HG02571 (cell line): ENCODE measurements at regions not wholly inside any gene's neighbourhood (a gene's known extent, or its start where the extent isn't known, plus 50 kb on each side); places are given as distances from the start of the nearest gene placed in this dataset.
"Not testable (repeated sequence)": the region's sequence is repeated elsewhere in the genome, so short reads cannot be mapped to it uniquely, and the experiment has no call there.

ENCODE experiments used
- ATAC-seq: cut with Tn5 transposase; IDR thresholded peaks from one replicate; pipeline ENCODE4 v1.9.1; 2021; ENCODE audit warnings: mild to moderate bottlenecking, moderate library complexity; ENCODE audit not compliant: unreplicated experiment

DNA sequence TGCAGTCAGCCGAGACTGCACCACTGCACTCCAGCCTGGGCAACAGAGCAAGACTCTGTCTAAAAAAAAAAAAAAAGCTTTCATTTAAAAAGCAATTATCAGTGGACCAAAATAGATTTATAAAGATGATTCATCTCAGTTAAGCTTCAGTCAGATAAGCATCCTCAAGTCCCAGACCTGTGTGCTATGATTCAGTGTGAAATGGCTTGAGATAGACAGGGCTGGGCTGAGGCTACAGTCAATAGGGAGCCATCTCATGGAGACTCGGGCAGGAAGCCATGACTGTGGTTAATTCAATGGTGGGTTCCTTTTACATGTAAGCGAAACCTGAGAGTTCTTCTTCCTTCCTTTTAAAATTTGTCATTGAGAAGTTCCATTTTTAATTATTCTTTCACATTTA, 276.0 kb downstream of the TFAP2A start:
- ATAC-seq: no peak

DNA sequence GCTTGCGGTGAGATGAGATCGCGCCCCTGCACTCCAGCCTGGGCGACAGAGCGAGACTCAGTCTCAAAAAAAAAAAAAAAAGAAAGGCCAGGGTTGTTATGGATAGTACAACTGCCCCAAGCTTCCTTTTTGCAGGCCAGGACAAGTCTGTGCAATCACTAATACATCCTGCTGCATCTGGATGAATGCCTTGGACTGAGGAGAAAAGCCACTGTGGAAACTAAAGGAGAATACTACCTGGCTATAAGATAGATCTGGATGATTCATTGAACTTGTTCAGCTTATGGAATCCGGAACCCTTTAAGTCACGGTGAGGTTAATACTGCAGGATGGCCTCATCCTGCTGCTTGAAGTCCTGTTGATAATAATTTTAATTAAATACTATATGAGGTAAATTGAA, 278.2 kb downstream of the TFAP2A start:
- no peak for ATAC-seq

DNA sequence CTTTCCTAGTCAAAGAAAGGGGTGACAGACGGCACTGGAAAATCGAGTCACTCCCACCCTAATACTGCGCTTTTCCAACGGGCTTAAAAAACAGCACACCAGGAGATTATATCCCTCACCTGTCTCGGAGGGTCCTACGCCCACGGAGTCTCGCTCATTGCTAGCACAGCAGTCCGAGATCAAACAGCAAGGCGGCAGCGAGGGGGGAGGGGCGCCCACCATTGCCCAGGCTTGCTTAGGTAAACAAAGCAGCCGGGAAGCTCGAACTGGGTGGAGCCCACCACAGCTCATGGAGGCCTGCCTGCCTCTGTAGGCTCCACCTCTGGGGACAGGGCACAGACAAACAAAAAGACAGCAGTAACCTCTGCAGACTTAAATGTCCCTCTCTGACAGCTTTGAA, 280.7 kb downstream of the TFAP2A start:
- not testable (repeated sequence) for ATAC-seq

DNA sequence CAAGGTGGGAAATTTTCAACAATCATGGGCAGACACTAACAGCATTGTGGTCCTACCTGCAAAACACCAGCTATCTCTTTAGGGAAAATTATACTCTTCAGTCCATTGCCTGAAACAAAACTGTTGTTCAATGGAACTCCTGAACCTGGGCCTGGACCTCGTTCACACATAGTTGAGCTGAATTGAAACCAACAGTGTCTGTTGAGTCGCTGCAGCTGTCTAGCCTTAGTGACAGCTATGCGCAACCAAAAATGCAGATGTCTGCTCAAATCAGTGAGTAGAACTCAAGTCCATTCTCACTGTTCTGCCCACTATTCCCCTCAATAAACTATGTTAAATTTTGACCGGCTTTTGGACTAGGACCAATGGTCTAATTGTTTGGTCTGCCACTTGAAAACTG, 286.2 kb downstream of the TFAP2A start:
- ATAC-seq: no peak

DNA sequence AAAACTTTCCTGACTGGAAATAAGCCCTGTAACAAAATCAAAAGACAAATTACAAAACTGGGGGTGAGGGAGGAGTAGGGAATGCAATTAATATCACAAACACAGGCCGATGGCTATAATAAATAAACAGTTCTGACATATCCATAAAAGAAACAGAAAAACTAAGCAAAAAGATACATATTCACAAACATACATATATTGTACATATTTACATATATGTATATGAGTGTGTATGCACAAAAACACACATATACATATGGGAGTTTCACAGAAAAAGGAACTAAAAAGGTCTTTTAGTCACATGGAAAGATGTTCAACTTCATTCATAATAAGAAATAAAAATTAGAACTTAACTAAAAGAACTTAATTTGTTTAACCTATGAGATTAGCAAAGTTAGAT, 292.7 kb downstream of the TFAP2A start:
- no peak for ATAC-seq

DNA sequence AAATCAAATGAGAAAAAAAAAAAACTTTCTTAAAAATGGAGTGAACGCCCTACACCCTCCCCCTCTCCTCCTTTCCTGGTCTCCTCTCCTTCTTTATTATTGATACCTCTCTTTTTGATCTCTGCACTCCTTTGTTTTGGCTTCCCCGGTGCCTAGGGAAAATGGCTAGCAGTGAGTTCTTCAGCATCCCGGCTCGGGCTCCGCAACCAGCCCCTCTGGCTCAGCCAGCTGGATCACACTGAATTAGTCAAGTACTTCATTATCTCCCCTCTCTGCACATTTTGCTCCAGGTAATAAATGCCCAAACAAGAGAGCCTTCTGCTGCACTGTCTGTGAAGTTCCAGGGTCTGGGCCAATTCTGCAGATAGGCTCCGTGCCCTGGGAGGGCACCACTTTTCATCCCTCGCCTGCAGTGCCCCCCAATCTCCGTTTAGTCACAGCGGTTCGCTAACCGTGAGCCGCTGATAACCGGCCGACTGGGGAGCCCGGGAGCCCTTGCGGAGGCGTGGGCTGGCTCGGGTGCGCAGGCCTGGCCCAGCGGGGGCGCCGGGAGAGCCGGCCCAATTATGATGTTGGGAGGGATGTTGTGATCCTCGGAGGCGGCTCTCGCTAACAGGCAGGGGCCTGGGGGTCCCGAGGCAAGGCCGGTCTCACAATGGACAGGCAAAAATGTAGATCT, 301.9 kb downstream of the TFAP2A start:
- no peak for ATAC-seq

DNA sequence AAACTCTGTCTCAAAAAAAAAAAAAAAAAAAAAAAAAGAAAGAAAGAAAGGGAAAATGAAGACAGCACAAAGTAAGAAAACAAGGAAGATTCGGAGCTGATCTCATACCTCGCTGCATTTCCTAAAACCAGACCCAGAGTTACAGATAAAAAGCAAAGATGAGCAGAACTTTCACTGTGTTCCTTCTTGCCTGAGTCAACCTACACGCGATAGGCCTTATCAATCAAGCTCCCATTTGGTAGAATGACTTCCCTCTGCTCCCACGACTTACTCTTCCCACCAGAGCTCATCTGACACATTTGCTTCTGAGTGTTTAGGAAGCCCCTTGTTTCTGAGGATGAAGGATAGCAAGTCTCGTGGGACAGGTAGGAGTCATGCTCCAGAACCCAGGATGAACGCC, 302.9 kb downstream of the TFAP2A start:
- no peak for ATAC-seq

DNA sequence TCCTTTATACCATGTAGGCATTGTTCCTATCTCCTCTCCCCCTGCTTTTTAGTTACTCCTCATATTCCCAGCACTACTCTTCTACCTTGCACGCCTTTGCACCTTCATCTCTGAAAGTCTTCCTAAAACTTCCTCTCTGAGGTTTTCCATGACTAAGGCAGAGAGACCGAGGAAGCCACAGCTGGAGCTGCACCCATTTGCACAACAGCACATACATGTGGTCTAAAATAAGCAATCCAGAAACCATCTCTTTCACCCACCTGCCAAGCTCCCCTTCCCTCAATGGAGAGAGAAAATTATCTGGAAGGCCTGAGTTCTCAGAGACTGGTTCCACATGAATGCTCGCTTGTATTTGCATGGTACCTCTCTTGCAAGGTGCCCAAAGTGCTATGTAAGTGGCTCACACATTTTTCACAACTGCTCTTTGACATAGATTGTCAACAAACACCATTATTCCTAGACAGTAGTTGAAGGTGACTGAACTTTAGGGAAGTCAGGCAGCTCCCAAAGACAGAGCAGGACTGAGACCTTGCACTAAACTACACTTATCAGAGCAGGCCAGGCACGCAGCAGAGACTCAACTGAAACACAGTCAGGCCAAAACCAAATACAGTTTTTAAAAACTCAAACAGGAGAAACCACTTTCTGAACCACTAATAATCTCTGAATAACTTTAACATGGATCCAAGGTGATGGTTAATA, 313.2 kb downstream of the TFAP2A start:
- ATAC-seq: no peak

DNA sequence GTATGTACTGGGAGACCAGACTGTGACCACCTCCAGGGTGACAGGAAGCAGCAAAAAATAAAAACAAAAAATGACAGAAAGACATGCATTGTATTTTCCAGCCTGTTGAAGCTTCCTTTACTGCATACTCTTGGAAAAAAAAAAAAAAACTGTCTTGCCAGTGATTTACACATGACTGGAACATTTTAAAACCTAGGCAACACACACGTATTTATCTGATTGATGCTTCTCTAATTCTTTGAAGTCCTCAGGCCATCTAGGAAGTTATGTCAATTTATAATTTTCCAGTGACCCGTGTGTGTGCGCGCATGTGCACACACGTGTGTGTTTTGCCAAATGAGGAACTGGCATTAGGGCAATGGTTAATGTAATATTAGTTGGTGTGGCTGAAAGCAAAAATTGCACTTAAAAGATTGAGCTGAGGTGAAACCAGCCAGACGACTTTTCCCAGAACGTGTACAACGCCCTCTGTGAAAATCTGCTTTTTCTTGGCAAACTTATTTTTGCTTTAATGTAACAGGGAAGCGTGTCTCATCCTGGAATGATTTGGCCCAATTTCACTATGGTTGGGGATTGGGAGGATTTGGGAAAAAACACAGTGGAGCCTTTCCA, 315.2 kb downstream of the TFAP2A start:
- ATAC-seq: no peak

DNA sequence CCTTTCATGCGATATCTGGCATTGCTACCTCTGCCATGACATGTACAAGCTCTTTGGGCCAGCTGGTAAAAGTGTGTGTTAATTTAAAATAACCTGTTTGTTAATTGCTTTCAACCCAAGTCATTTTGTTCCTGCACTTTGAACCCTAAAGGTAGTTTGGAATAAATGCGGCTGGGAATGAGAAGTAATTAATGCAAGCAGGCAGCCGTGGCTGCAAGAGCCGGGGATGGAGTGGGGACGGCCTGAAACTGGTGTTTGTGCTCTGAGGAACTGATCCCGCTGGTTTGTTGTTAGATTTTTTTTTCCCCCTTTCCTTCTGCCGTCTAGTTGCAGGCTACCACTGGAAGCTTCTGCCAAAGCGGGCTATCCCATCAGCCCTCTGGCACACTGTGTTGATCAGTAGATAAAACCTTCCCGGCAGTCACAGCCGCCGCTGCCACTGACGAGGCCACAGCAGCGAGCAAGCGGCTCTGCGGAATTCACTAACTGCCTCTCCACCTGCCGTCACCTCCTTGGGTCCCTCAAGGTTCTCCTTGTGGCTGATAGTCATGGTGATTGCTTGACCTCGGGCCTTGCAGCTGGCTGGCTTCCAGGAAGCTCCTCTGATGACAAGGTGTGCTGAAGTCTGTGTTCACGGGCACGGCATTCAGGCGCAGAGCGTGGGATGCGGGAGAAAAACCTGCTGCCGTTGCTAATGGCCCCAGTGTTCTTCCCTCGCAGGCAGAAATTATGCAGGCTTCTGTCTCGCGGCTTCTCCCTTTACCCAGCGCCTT, 315.9 kb downstream of the TFAP2A start:
- ATAC-seq: no peak

DNA sequence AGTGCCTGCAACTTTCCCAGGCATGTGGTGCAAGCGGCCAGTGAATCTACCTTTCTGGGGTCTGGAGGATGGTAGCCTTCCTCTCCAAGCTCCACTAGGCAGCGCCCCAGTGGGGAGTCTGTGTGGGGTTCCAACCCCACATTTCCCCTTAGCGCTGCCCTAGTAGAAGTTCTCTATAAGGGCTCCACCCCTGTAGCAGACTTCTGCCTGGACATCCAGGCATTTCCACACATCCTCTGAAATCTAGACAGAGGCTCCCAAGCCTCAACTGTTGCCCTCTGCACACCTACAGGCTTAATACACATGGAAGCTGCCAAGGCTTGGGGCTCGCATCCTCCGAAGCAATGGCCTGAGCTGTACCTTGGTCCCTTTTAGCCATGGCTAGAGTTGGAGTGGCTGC, 321.6 kb downstream of the TFAP2A start:
- ATAC-seq: no peak

DNA sequence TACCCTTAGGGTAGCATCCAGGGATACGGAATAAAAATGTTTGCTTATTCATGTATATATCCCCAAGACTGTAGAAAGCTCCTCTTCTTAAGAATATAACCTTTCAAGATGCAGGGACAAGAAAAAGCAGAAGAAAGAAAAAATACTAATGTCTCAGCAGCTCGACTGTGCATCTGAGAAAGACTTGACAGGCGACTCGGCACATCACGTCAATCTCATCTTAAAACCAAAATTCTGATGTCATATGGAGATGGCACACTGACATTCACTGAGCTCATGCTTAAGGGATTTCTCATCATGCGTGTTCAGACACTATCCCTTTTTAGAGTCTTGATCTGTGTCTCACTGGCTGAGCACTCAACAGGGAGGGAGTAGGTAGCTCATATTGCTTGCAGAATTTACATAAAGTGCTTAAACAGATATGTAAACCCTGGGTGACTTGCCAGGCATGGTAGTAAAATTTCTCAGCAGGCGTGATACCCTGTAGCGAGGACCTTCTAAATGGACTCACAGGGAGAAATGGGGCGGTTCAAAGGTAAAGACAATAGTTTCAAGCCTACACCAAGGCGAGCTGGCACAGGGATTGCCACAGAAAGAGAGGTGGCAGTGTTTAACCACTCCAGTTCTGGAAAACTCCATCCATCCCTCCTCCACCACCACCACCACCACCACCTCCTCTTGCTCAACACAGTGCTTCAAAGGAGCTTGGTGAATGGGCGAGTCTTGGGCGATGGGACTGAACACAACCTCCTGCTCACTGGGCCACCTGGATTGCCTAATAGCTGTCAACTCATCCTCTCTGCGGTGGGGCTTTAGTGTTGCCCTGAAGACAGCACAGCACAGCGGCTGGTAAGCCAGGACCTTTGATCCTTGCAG, 330.5 kb downstream of the TFAP2A start:
- no peak for ATAC-seq

DNA sequence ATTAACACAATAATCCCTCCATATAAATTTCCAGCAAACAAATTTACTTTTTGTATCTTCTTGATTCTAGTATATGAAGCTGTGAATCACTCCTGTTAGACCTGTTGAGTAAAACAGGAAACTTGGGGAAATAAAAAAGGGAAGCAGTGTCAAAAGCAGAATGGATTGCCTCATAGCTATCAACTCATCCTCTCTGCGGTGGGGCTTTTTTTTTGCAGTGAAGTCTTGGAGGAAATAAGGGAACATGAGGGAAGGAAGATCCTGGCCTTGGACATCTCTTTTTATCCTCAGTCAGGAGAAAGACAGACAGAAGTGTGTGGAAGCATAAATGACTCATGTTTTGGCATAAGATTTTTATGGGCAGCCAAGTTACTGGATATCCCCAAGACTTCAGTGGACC, 332.5 kb downstream of the TFAP2A start:
- no peak for ATAC-seq

DNA sequence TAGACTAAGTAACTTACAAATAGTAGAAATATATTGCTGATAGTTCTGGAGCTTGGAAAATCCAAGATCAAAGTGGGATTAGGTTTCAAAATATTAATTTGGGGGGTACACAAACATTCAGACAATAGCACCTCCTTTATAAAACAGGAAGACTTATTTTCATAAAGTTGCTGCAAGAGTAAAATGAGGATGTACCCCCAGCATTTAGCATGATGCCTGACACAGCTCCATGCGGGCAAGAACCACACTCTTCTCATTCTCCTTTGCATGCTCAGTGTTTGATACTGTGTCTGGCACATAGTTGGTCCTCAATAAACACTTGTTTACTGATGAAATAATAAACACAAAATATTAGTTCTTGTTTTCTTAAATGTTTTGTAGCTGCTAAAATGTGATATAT, 332.9 kb downstream of the TFAP2A start:
- ATAC-seq: no peak

DNA sequence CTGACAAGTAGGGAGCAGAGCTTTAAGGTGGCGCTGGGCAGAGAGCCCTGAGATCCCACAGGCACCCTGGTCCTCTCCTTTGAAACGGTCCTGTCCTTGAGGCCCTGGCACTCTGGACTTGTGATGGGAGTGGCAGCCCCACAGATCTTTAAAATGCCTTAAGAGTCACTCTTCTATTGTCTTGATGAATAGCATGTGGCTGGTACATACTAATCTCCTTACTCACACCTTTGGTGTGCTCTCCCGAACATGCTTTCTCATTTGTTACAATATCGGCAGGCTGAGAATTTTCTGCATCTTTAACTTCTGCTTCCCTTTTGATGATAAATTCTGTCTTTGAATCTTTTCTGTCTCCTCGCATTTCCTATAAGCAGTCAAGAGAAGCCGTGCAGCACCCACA, 333.8 kb downstream of the TFAP2A start:
- ATAC-seq: no peak

DNA sequence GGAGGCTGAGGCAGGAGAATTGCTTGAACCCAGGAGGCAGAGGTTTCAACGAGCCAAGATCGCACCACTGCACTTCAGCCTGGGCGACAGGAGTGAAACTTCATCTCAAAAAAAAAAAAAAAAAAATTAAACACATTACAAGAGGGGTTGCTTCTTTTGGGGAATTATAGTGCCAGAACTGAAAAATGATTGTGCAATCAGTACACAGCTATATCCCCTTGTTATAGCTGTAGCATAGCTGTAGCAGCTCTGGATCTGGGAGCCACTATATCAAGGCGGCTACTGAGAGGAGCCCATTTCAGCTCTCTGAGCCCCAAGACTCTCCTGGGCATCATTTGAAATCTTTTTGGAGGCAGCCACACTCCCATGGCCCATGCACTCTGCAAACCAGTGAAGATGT, 334.3 kb downstream of the TFAP2A start:
- no peak for ATAC-seq

DNA sequence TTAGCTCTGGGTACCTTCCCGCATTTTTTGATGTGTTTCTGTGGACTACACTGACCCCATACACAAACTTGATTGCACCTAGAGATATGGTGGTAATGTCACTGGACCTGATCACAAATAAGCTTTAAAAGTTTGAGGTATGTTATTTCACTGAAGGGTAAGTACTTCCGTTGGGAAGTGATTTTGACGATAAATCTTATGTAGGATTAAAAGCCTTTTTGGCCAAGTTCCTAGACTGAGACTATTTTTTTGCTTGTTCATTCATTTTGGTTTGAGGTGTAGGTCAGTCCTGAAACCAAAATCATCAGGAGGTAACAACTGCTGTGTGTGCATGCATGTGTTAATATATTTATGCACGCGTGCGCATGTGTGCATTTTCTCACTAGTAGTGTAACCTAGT, 336.3 kb downstream of the TFAP2A start:
- ATAC-seq: no peak

DNA sequence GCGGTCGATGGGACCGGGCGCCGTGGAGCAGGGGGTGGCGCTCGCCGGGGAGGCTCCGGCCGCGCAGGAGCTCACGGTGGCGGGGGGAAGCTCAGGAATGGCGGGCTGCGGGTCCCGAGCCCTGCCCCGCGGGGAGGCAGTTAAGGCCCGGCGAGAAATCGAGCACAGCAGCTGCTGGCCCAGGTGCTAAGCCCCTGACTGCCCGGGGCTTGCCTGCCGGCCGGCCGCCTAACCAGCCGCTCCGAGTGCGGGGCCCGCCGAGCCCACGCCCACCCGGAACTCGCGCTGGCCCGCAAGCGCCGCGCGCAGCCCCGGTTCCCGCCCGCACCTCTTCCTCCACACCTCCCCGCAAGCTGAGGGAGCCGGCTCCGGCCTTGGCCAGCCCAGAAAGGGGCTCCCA, 340.1 kb downstream of the TFAP2A start:
- ATAC-seq: not testable (repeated sequence)

DNA sequence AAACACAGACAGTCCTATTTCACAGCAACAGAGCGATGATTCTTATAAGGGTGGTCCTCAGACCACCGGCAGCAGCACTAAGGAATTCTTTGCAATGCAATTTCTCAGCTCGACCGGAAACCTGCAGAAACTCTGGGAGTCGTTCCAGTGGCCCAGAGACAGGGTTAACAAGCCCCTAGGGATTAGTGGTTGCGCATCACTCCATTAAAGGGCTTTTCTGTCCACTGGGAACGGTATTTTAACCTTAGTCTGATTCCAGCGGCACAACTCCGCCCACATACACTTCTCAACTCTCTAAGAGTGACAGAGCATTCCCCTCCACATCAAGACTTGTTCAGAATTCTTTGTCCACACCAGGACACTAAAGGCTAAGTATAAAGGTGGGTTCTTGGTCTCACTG, 341.5 kb downstream of the TFAP2A start:
- no peak for ATAC-seq

DNA sequence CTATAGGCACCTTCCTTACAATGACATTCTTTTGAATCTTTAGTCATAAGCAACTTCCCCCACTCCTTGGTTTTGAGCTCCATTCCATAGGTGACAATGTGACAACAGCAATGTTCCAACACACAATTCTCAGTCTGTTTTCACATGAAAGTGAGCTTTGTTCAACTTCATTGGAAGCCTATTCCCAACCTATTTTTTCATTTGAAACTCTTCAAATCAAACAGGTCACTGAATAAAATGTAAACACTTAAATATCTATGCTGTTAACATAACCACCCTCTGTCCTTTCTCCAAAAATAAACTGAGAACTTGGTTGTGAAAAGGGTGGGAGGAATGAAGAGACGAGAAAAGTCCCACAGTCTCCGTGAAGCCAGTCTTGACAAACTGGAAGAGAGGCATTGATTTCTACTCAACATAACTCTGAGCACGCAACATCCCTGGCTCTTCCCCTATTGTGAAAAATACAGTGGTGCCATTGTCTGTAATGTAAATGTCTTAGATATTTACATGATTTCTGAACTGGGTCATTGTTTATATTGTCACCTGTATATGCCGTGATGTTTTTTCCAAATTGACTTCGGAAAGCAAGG, 343.1 kb downstream of the TFAP2A start:
- no peak for ATAC-seq
